HEK293T (cell line): ENCODE measurements at regions not wholly inside any gene's neighbourhood (a gene's known extent, or its start where the extent isn't known, plus 50 kb on each side); places are given as distances from the start of the nearest gene placed in this dataset.

ENCODE experiments used
- ARNT ChIP-seq: fragments of 450-650 bp; IDR thresholded peaks from 2 replicates; pipeline ENCODE4 v1.6.1; 2017; ENCODE audit warnings: mild to moderate bottlenecking
- BHLHE40 ChIP-seq: fragments of 450-650 bp; IDR thresholded peaks from 2 replicates; pipeline ENCODE4 v1.6.1; 2016; ENCODE audit warnings: mild to moderate bottlenecking, moderate library complexity, borderline replicate concordance
- LEF1 ChIP-seq: fragments of 450-650 bp; IDR thresholded peaks from 2 replicates; pipeline ENCODE4 v1.6.1; 2017; ENCODE audit warnings: mild to moderate bottlenecking, borderline replicate concordance
- NFRKB ChIP-seq: fragments of 450-650 bp; IDR thresholded peaks from 2 replicates; pipeline ENCODE4 v1.6.1; 2016; ENCODE audit warnings: mild to moderate bottlenecking, moderate library complexity

GRCh38 chr14:66140963-66141362 is 345.2 kb upstream of the CCDC196 start:
- TF ChIP-seq ARNT (no peak), LEF1 (no peak), NFRKB (no peak), BHLHE40 (no peak)
